GM21717 (cell line): ENCODE measurements at regions not wholly inside any gene's neighbourhood (a gene's known extent, or its start where the extent isn't known, plus 50 kb on each side); places are given as distances from the start of the nearest gene placed in this dataset.
"Not testable (repeated sequence)": the region's sequence is repeated elsewhere in the genome, so short reads cannot be mapped to it uniquely, and the experiment has no call there.

Source experiments
- ATAC-seq: cut with Tn5 transposase; IDR thresholded peaks from one replicate; pipeline ENCODE4 v1.9.1; 2021; ENCODE audit warnings: mild to moderate bottlenecking, moderate library complexity; ENCODE audit not compliant: unreplicated experiment

- ATAC-seq, result no peak
Observed at GRCh38 chr1:189971656-189972055, 506.0 kb downstream of the BRINP3 start.

- ATAC-seq, result no peak
Observed at GRCh38 chr1:189977184-189977583, 500.5 kb downstream of the BRINP3 start.

GRCh38 chr1:189983166-189983890 lies 494.3 kb downstream of the BRINP3 start:
- ATAC-seq, result no peak

GRCh38 chr1:189986516-189986915 lies 491.1 kb downstream of the BRINP3 start:
- ATAC-seq, result no peak

DNA sequence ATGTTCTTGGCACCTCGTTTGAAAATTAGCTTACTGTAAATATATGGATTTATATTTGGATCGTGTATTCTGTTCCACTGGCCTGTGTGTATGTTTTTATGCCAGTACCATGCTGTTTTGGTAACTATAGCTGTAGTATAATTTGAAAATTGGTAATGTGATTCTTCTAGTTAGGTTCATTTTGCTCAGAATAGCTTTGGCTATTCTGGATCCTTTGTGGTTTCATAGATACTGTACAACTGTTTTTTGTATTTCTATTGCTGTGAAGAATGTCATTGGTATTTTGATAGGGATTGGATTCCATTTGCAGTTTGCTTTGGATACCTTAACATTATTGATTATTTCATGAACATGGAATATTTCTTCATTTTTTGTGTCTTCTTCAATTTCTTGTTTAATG lies 490.2 kb downstream of the BRINP3 start:
- ATAC-seq, result no peak

GRCh38 chr1:189992856-189993255 lies 484.8 kb downstream of the BRINP3 start:
- ATAC-seq, result no peak

DNA sequence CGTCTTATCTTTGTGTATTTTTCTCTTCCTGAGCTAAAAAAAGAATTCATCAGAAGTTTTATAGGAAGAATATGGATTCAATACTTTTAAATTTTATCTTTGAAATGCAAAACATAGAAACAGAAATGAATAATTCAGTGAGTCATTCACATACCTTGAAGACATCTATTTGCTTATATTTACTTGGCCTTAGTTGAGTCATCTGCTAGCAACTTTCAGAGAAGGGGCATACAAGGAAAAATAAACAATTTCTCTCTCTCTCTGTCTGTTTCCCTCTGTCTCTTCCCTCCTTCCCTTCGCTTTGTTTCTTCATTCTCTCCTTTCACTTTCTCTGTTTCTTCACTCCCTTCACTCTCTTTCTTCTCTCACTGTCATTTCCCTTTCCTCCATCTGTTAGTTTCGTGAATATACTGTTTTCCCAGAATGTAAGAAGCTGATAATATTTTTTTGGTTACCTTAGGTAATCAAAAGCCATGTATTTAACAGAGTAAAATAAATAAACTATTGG lies 477.2 kb downstream of the BRINP3 start:
- ATAC-seq, result no peak

DNA sequence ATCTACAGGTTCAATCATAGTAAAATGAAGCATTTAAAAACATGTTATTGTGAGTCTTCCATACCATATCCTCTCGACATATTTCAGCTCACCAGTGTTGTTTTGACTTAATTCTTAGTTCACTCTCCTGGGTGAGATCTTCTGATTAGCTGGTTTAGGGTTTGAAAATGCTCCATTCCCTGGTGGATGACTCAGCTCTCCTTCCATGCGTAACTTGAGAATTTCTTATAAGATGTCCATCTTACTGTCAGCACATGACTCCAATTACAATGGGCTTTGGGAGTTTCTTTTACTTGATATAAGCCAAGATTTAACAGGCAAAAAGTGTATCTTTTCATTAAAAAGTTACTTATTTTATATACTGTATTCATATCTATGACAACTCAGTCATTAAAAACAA lies 476.5 kb downstream of the BRINP3 start:
- no peak for ATAC-seq

DNA sequence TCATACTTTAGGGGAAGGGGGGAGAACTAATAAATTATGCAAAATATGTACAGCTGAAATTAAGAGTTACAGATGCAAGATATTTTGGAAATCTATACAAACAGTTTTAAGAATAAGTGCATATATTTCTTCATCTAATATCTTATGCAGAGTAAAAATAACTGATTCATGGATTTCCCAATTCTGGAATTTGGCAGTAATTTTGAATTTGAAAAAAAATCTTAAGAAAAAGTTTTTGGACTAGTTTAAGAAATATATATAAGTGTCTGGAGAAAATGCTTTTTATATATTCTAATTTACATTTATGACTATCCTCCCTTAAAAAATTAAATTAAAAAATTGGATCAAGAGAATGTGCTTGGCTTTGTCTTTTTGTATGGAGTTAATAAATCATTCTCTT lies 474.3 kb downstream of the BRINP3 start:
- ATAC-seq, result no peak

DNA sequence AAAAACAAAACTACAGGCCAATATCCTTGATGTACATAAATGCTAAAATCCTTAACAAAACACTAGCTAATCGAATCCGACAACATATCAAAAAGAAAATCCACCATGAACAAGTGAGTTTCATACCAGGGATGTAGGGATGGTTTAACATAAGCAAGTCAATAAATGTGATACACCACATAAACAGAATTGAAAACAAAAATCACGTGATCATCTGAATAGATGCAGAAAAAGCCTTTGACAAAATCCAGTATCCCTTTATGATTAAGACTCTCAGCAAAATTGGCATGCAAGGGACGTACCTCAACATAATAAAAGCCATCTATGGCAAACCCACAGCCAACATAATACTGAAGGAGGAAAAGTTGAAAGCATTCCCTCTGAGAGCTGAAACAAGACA lies 466.1 kb downstream of the BRINP3 start:
- ATAC-seq, result no peak

GRCh38 chr1:190019151-190019550 lies 458.5 kb downstream of the BRINP3 start:
- not testable (repeated sequence) for ATAC-seq

DNA sequence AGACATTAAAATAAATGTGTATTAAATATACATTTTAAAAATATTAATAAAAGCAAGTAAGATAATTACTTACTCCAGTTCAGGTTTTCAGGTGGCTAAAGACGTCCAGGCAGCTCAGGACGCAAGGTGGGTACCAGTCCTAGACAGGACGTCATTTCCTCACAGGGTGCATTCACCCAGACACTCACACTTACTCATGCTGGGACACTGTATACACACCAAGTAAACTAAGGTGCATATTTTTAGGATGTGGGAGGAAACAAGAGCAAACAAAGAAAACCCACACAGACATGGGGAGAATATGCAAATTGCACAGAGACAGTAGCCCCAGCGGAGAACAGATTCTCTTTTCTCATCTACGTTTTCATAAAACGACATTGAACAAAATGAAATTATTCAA lies 457.9 kb downstream of the BRINP3 start:
- ATAC-seq, result no peak

DNA sequence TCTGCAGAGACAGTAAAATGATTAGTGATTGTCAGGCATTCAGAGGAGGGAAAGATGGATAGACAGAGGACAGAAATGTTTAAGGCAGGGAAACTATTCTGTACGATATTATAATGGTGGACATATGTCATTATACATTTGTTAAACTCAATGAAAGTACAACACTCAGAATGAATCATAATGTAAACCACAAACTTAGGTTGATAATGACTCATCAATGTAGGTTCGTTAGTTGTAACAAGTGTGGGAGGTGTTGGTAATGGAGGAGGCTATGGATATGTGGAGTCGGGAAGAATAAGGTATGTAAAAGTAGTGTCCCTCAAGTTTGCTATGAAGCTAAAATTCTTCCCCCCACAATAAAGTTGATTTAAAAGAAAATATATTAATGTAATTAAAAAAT lies 455.0 kb downstream of the BRINP3 start:
- no peak for ATAC-seq

DNA sequence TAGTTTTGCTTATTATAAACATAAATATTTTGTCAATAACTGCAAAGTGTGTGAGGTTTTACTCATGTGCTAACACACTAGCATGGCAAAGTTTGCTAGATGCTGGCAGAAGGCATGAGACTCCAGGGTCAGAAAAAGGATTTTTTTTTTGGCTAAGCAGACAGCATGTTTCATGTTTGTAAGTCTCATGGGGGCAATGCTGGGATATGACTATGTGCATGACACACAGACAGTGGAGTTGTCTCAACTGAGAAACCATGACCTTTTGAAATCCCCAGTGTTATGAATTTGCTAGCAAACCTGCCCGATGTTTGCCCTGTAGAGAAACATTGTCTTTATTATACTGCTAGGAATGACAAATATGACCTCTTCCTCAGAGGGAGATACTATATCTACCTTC lies 448.2 kb downstream of the BRINP3 start:
- no peak for ATAC-seq

GRCh38 chr1:190043655-190044054 lies 434.0 kb downstream of the BRINP3 start:
- no peak for ATAC-seq

DNA sequence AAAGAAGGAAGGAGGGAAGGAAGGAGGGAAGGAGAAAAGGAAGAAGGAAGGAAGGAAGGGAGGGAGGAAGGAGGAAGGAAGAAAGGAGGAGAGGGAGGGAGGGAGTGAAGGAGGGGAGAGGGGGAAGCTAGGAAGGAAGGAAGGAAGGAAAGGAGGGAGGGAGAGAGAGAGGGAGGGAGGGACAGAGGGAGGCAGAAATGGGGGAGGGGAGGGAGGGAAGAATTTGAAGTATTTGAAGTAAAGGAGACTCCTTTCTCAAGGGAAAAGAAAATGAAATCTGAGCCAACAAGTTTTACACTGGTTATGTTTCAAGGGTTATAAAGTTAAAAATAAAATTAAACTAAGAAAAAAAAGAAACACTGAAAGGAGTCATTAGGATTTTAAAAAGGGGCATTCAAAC lies 431.4 kb downstream of the BRINP3 start:
- ATAC-seq, result no peak
